Osteoblast (primary cell): ENCODE measurements at regions not wholly inside any gene's neighbourhood (a gene's known extent, or its start where the extent isn't known, plus 50 kb on each side); places are given as distances from the start of the nearest gene placed in this dataset.

Experiments
- DNase-seq: peaks from one replicate; pipeline ENCODE4 v3.0.0; 2011; ENCODE audit warnings: low spot score, mixed read lengths; ENCODE audit not compliant: insufficient read length; ENCODE audit errors: missing footprints
- H2AFZ ChIP-seq: 2 replicates; pipeline ENCODE4 v1.6.0; 2011; ENCODE audit warnings: mild to moderate bottlenecking, low read length
- H3K27ac ChIP-seq: 2 replicates; pipeline ENCODE4 v1.5.1; 2011; ENCODE audit warnings: mild to moderate bottlenecking, low read depth, low read length, moderate library complexity
- H3K27me3 ChIP-seq: 2 replicates; pipeline ENCODE4 v1.6.0; 2012; ENCODE audit warnings: mild to moderate bottlenecking, control low read depth, inconsistent platforms, low read length, moderate library complexity; ENCODE audit not compliant: insufficient read depth
- H3K36me3 ChIP-seq: 2 replicates; pipeline ENCODE4 v1.5.1; 2011; ENCODE audit warnings: mild to moderate bottlenecking, low read length, control low read depth, moderate library complexity; ENCODE audit not compliant: insufficient read depth
- H3K4me1 ChIP-seq: 2 replicates; pipeline ENCODE4 v1.5.1; 2011; ENCODE audit warnings: mild to moderate bottlenecking, low read length, control low read depth, moderate library complexity; ENCODE audit not compliant: insufficient read depth
- H3K4me2 ChIP-seq: 2 replicates; pipeline ENCODE4 v1.6.0; 2011; ENCODE audit warnings: mild to moderate bottlenecking, low read length; ENCODE audit not compliant: insufficient read depth
- H3K4me3 ChIP-seq: fragments of 200-600 bp; sonication (generic); 3 replicates; pipeline ENCODE4 v1.5.1; 2012; ENCODE audit warnings: mild to moderate bottlenecking, low read length, inconsistent platforms; ENCODE audit not compliant: insufficient read depth
- H3K79me2 ChIP-seq: 2 replicates; pipeline ENCODE4 v1.6.0; 2012; ENCODE audit warnings: mild to moderate bottlenecking, low read length, control low read depth, inconsistent platforms; ENCODE audit not compliant: insufficient read depth
- H3K9me3 ChIP-seq: 2 replicates; pipeline ENCODE4 v1.5.1; 2011; ENCODE audit warnings: low read depth, low read length, control low read depth
- H4K20me1 ChIP-seq: 2 replicates; pipeline ENCODE4 v1.6.0; 2012; ENCODE audit warnings: mild to moderate bottlenecking, low read length, control low read depth; ENCODE audit not compliant: insufficient read depth
- CTCF ChIP-seq: IDR thresholded peaks from 2 replicates; pipeline ENCODE4 v1.5.1; 2011; ENCODE audit warnings: mild to moderate bottlenecking, low read depth, low read length, moderate library complexity; ENCODE audit errors: extremely low read depth

GRCh38 chr11:69869311-69869939 is 50.2 kb upstream of the FGF3 start:
- DNase-seq = no peak
- no peak overlapping the region for H3K4me2 ChIP-seq
- H4K20me1 ChIP-seq = no peaks in the 10 kb centered on the region
- H2AFZ ChIP-seq = no peak overlapping the region
- TF ChIP-seq CTCF = no peak
- no peaks in the 10 kb centered on the region for H3K9me3 ChIP-seq
- no peaks in the 10 kb centered on the region for H3K79me2 ChIP-seq
- no peaks in the 10 kb centered on the region for H3K36me3 ChIP-seq
- H3K4me3 ChIP-seq = no peak overlapping the region
- no peak overlapping the region for H3K27ac ChIP-seq
- H3K27me3 ChIP-seq = peaks cover 12% of the 10 kb centered on the region
- H3K4me1 ChIP-seq = peaks cover 6% of the 10 kb centered on the region

- Histone ChIP-seq H3K4me2 (no peak overlapping the region), H3K4me3 (no peak overlapping the region), H4K20me1 (no peaks in the 10 kb centered on the region), H3K79me2 (no peaks in the 10 kb centered on the region), H3K4me1 (peaks cover 6% of the 10 kb centered on the region), H3K9me3 (no peaks in the 10 kb centered on the region), H3K27me3 (peaks cover 25% of the 10 kb centered on the region), H3K27ac (no peak overlapping the region), H2AFZ (no peak overlapping the region), H3K36me3 (no peaks in the 10 kb centered on the region)
- TF ChIP-seq CTCF = no peak
- no peak for DNase-seq
Measured at GRCh38 chr11:69870766-69871165, 51.5 kb upstream of the FGF3 start.

DNA sequence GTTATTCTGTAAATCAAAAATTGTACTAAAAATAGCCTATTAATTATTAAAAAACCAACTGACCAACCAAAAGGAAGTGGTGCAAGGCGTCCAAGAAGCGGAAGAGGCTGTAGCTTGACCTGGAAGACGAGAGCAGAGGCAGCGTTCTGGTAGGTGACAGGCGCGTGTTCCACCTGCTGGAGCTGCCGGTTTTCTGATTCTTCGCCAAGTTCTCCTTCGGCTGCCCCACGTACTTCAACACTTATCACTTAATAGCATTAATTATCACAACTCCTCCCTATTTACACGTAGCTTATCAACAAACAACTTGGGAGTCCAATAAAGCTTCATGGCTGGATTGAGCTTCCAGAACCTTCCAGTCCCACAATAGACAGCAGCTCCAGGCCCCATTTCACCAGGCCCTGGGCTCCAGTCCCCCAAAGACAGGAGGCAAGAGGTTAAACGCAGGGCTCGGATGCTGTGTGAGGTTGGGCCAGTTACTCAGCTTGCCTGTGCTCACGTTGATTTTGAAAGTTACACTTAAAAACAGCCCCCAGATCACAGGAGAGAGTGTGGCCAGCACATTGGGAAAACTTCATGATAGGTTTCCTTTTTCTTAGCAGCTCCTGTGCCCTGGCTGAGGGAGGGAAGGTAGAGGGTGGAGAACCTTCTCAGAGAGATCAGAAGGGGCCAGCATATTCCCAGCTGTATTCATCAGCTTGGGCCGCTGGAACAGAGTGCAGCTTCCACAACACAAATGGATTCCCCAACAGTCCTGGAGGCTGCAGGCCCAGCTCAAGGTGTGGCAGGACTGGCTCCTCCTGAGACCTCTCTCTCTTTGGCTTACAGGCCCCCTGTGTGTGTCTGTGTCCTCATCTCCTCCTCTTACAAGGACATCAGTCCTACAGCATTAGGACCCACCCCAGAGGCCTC is 54.2 kb upstream of the FGF3 start:
- Histone ChIP-seq H3K4me2 (no peak overlapping the region), H3K36me3 (no peaks in the 10 kb centered on the region), H2AFZ (no peak overlapping the region), H3K27ac (no peak overlapping the region), H3K27me3 (peaks cover 37% of the 10 kb centered on the region), H3K4me1 (no peaks in the 10 kb centered on the region), H4K20me1 (no peaks in the 10 kb centered on the region), H3K79me2 (no peaks in the 10 kb centered on the region), H3K9me3 (peaks cover 3% of the 10 kb centered on the region), H3K4me3 (no peak overlapping the region)
- DNase-seq = no peak
- no peak for TF ChIP-seq CTCF

GRCh38 chr11:69874178-69874983 is 55.2 kb upstream of the FGF3 start:
- Histone ChIP-seq H3K27me3 (peaks cover 37% of the 10 kb centered on the region), H3K27ac (no peak overlapping the region)

More at GRCh38 chr11:69874178-69874983, 55.2 kb upstream of the FGF3 start:
- H3K36me3 ChIP-seq = no peaks in the 10 kb centered on the region
- no peak overlapping the region for H3K4me2 ChIP-seq
- H3K9me3 ChIP-seq = peaks cover 3% of the 10 kb centered on the region
- no peak for DNase-seq
- H2AFZ ChIP-seq = no peak overlapping the region
- H3K4me1 ChIP-seq = no peaks in the 10 kb centered on the region
- TF ChIP-seq CTCF = no peak
- no peaks in the 10 kb centered on the region for H4K20me1 ChIP-seq
- no peak overlapping the region for H3K4me3 ChIP-seq
- no peaks in the 10 kb centered on the region for H3K79me2 ChIP-seq
